ENCODE measurements at regions not wholly inside any gene's neighbourhood (a gene's known extent, or its start where the extent isn't known, plus 50 kb on each side); places are given as distances from the start of the nearest gene placed in this dataset.

DNA sequence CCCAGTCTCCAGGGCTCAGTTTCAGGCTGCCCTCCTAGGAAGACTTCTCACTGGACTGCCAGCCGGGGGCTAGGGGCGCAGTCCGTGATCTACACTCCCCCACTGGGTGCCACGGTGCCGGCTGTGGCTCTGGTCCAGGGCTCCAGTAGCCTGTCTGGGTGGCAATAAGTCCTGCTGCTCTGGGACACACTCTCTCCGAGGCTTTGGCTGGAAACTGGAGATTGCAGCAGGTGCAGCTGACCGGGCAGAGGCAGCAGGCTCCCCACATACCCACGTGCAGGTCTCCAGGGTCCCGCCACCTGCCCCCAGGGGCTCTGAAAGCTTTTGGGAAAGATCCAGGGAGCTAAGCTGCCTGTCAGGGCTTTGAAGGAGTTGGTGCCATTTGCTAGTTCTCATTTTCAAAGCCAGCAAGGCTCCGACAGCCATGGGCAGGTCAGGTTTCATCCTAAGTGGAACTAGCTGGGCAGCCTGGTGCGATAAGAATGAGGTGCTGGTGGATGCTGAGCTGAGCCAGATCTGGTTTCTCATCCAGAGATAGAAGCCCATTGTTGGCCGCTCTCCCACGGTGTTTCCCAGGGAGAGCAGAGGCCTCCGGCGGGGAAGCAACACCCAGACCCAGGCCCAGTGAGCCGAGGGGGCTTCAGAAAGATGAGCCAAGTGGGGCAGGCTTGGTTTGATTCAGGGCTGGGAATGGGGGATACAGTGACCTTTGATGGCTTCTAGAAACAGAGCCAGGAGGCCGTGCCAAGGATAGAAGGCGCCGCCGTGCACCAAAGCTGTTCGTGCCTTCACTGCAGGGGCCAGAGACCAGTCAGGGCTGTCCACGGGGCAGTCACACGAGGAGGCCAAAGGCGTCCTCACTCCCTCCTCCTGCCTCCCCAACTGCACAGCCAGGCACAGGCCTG is 141.7 kb upstream of the GPC1 start:
- Mint-ChIP-seq H3K27ac (no peak overlapping the region), H3K36me3 (ENCODE audit: low read depth) (no peaks in the 10 kb centered on the region), H3K4me1 (ENCODE audit: low read depth) (no peaks in the 10 kb centered on the region), H3K4me3 (no peak overlapping the region), H3K27me3 (ENCODE audit: insufficient read depth) (peaks cover 9% of the 10 kb centered on the region), H3K9me3 (no peaks in the 10 kb centered on the region)
- no peak for TF ChIP-seq CTCF (IDR thresholded peaks at IDR 0.05)
- DNase-seq, result no peak

DNA sequence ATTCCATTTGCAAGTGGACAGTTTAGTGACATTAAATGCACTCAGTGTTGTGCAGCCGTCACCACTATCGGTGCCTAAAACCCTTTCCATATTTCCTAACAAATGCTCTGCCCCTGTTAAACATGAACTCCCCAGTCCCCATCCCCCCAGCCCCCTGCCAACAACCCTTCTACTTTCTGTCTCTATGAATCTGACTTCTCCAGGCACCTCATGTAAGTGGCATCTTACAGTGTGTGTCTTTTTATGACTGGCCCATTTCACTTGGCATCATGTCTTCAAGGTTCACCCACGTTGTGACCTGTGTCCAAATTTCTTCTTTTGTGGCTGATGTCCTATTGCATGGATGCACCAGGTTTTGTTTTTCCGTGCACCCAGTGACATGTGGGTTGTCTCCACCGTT is 140.9 kb upstream of the GPC1 start:
- H3K27ac Mint-ChIP-seq, result no peak overlapping the region
- no peaks in the 10 kb centered on the region for H3K4me1 Mint-ChIP-seq (ENCODE audit: low read depth)
- peaks cover 4% of the 10 kb centered on the region; the same call in 1 of the 2 replicates for H3K27me3 Mint-ChIP-seq (ENCODE audit: insufficient read depth)
- no peak overlapping the region for H3K4me3 Mint-ChIP-seq
- no peak for TF ChIP-seq CTCF (IDR thresholded peaks at IDR 0.05)
- no peaks in the 10 kb centered on the region for H3K9me3 Mint-ChIP-seq
- no peak for DNase-seq
- H3K36me3 Mint-ChIP-seq (ENCODE audit: low read depth), result no peaks in the 10 kb centered on the region

GRCh38 chr2:240295256-240296103 is 140.0 kb upstream of the GPC1 start:
- Mint-ChIP-seq H3K27me3 (ENCODE audit: insufficient read depth) (peaks cover 4% of the 10 kb centered on the region), H3K9me3 (no peaks in the 10 kb centered on the region), H3K36me3 (ENCODE audit: low read depth) (no peaks in the 10 kb centered on the region), H3K27ac (no peak overlapping the region), H3K4me1 (ENCODE audit: low read depth) (no peaks in the 10 kb centered on the region), H3K4me3 (no peak overlapping the region)
- TF ChIP-seq CTCF (IDR thresholded peaks at IDR 0.05), result no peak
- DNase-seq, result no peak

- H3K27me3 Mint-ChIP-seq (ENCODE audit: insufficient read depth), result peaks cover 10% of the 10 kb centered on the region
- no peaks in the 10 kb centered on the region for H3K4me1 Mint-ChIP-seq (ENCODE audit: low read depth)
- no peak overlapping the region for H3K27ac Mint-ChIP-seq
- H3K36me3 Mint-ChIP-seq (ENCODE audit: low read depth), result no peaks in the 10 kb centered on the region
- H3K4me3 Mint-ChIP-seq, result no peak overlapping the region
- H3K9me3 Mint-ChIP-seq, result no peaks in the 10 kb centered on the region
- DNase-seq, result no peak
- no peak for TF ChIP-seq CTCF (IDR thresholded peaks at IDR 0.05)
Observed at GRCh38 chr2:240296104-240296406, 139.4 kb upstream of the GPC1 start.

GRCh38 chr2:240296476-240297255 is 138.8 kb upstream of the GPC1 start:
- Mint-ChIP-seq H3K4me3 (no peak overlapping the region), H3K4me1 (ENCODE audit: low read depth) (no peaks in the 10 kb centered on the region), H3K27ac (no peak overlapping the region), H3K9me3 (no peaks in the 10 kb centered on the region), H3K36me3 (ENCODE audit: low read depth) (no peaks in the 10 kb centered on the region), H3K27me3 (ENCODE audit: insufficient read depth) (peaks cover 6% of the 10 kb centered on the region)
- TF ChIP-seq CTCF (IDR thresholded peaks at IDR 0.05), result no peak
- no peak for DNase-seq
